HepG2 (cell line): ENCODE measurements at regions not wholly inside any gene's neighbourhood (a gene's known extent, or its start where the extent isn't known, plus 50 kb on each side); places are given as distances from the start of the nearest gene placed in this dataset.

ENCODE experiments used
- ATAC-seq: fragments of 200-7000 bp; cut with Tn5 transposase; 3 replicates; pipeline ENCODE4 v1.9.1; 2020; ENCODE audit warnings: mild to moderate bottlenecking, moderate library complexity
- BruUV-seq: library from RNA; stranded (reverse); fragments of 400-500 nt; replicated peaks from 2 replicates; lab custom pipeline; 2021; lab: Mats Ljungman, UMichigan
- CTCF ChIA-PET: fragments of 300-600 bp; formaldehyde crosslinking; extraction: SDS; loops from one replicate; lab custom pipeline; 2021; ENCODE audit warnings: low total read pairs, inconsistent platforms, low intra/inter-chr PET ratio; lab: Yijun Ruan, JAX
- POLR2A ChIA-PET: fragments of 350-600 bp; sonication (Branson Sonifier 250); formaldehyde crosslinking; loops from one replicate; lab custom pipeline; 2020; ENCODE audit warnings: antibody characterized with exemption, inconsistent platforms; lab: Yijun Ruan, JAX
- DNase-seq: peaks from one replicate; pipeline ENCODE4 v3.0.0-alpha.2; 2015; ENCODE audit warnings: low spot score
- FAIRE-seq: peaks from 3 replicates; lab custom pipeline; 2011; peaks lifted over from hg19 to GRCh38; lab: Jason Lieb, UNC
- H2AFZ ChIP-seq: one replicate; pipeline ENCODE4 v1.6.1; 2011; ENCODE audit warnings: low read length, inconsistent platforms
- H3K27ac ChIP-seq: fragments of 300-600 bp; 3 replicates; pipeline ENCODE4 v1.8.0; 2011; ENCODE audit warnings: mixed run types, mild to moderate bottlenecking, mixed read lengths, low read length, inconsistent platforms; ENCODE audit not compliant: insufficient read depth; ENCODE audit errors: extremely low read length
- H3K27me3 ChIP-seq, 2 experiments: fragments of 200-600 bp in 1 of 2; 2 replicates in 1 of 2; 3 replicates in 1 of 2; pipeline versions ENCODE4 v1.6.0 to v1.8.0; 2011; ENCODE audit warnings: low read length in 2 of 2, mild to moderate bottlenecking in 2 of 2, moderate library complexity in 2 of 2, inconsistent platforms in 1 of 2; ENCODE audit not compliant: insufficient read depth in 2 of 2, control insufficient read depth in 1 of 2
- H3K36me3 ChIP-seq, 2 experiments: fragments of 200-600 bp in 1 of 2; replicated peaks in 1 of 2; 2 replicates in 1 of 2; 3 replicates in 1 of 2; pipeline versions ENCODE4 v1.5.1 to v1.8.0; 2011; ENCODE audit warnings: low read length in 2 of 2, inconsistent platforms in 1 of 2; ENCODE audit not compliant: insufficient read depth in 2 of 2, control insufficient read depth in 1 of 2
- H3K4me1 ChIP-seq: 2 replicates; pipeline ENCODE4 v1.5.1; 2012; ENCODE audit warnings: low read length, inconsistent platforms; ENCODE audit not compliant: insufficient read depth
- H3K4me2 ChIP-seq: 2 replicates; pipeline ENCODE4 v1.6.0; 2011; ENCODE audit warnings: low read depth, low read length, inconsistent platforms
- H3K4me3 ChIP-seq, 3 experiments: fragments of 200-600 bp in 1 of 3; sonication (generic), shearing (Covaris generic) in 1 of 3; replicated peaks in 1 of 3; 2 replicates each; pipeline ENCODE4 v1.5.1; 2011 to 2016; ENCODE audit warnings: low read length in 3 of 3, inconsistent platforms in 2 of 3, low read depth in 2 of 3, mild to moderate bottlenecking in 2 of 3, control low read depth in 1 of 3, mixed read lengths in 1 of 3; ENCODE audit not compliant: insufficient read depth in 1 of 3
- H3K79me2 ChIP-seq: one replicate; pipeline ENCODE4 v1.6.1; 2011; ENCODE audit warnings: low read length, inconsistent platforms; ENCODE audit not compliant: insufficient read depth
- H3K9ac ChIP-seq: 2 replicates; pipeline ENCODE4 v1.6.0; 2011; ENCODE audit warnings: mild to moderate bottlenecking, low read depth, low read length, inconsistent platforms; ENCODE audit not compliant: insufficient read depth
- H3K9me3 ChIP-seq: 2 replicates; pipeline ENCODE4 v1.5.1; 2012; ENCODE audit warnings: mild to moderate bottlenecking, low read length
- H4K20me1 ChIP-seq: 2 replicates; pipeline ENCODE4 v1.6.0; 2011; ENCODE audit warnings: inconsistent platforms, mild to moderate bottlenecking, low read length, moderate library complexity; ENCODE audit not compliant: insufficient read depth
- ATM ChIP-seq: fragments of 450-650 bp; IDR thresholded peaks from 2 replicates; pipeline ENCODE4 v1.7.1; 2017; ENCODE audit warnings: mild to moderate bottlenecking, borderline replicate concordance
- DR1 ChIP-seq: sonication (generic); formaldehyde crosslinking; IDR thresholded peaks from 2 replicates; pipeline ENCODE4 v1.8.0; 2021; ENCODE audit warnings: mild to moderate bottlenecking, missing genetic modification reagents, inconsistent platforms
- FOSL1 ChIP-seq: sonication (generic); formaldehyde crosslinking; IDR thresholded peaks from 2 replicates; pipeline ENCODE4 v1.9.0; 2021; ENCODE audit warnings: missing genetic modification reagents, borderline replicate concordance
- FOSL2 ChIP-seq: sonication (generic); formaldehyde crosslinking; IDR thresholded peaks from 2 replicates; pipeline ENCODE4 v1.4.0; 2020; ENCODE audit warnings: missing genetic modification reagents
- FOXA3 ChIP-seq: IDR thresholded peaks from 2 replicates; pipeline ENCODE4 v1.6.1; 2016; ENCODE audit warnings: missing genetic modification reagents, missing compliant biosample characterization
- HMG20B ChIP-seq: conservative IDR thresholded peaks from 2 replicates; pipeline ENCODE4 v1.6.1; 2016; ENCODE audit warnings: missing genetic modification reagents, missing compliant biosample characterization
- ISL2 ChIP-seq: sonication (generic); formaldehyde crosslinking; IDR thresholded peaks from 2 replicates; pipeline ENCODE4 v1.5.0; 2020; ENCODE audit warnings: missing genetic modification reagents
- JUN ChIP-seq: sonication (generic); formaldehyde crosslinking; IDR thresholded peaks from 2 replicates; pipeline ENCODE4 v1.4.0; 2020; ENCODE audit warnings: mild to moderate bottlenecking, missing genetic modification reagents
- SAFB2 ChIP-seq: sonication (generic); formaldehyde crosslinking; IDR thresholded peaks from 2 replicates; pipeline ENCODE4 v1.5.1; 2020; ENCODE audit warnings: missing genetic modification reagents, low read depth, mild to moderate bottlenecking, borderline replicate concordance
- SALL1 ChIP-seq: sonication (generic); formaldehyde crosslinking; IDR thresholded peaks from 2 replicates; pipeline ENCODE4 v1.8.0; 2022; ENCODE audit warnings: mild to moderate bottlenecking, missing genetic modification reagents
- SALL2 ChIP-seq: sonication (generic); formaldehyde crosslinking; IDR thresholded peaks from 2 replicates; pipeline ENCODE4 v1.8.1; 2023; ENCODE audit warnings: mild to moderate bottlenecking, missing genetic modification reagents, inconsistent platforms
- SAP130 ChIP-seq: IDR thresholded peaks from 2 replicates; pipeline ENCODE4 v1.6.1; 2016; ENCODE audit warnings: low read depth
- SIN3B ChIP-seq: fragments of 150-350 bp; IDR thresholded peaks from 2 replicates; pipeline ENCODE4 v1.6.1; 2014; ENCODE audit warnings: low read length
- ZNF10 ChIP-seq: sonication (generic); formaldehyde crosslinking; IDR thresholded peaks from 2 replicates; pipeline ENCODE4 v1.4.0; 2020; ENCODE audit warnings: mild to moderate bottlenecking, low read depth, missing genetic modification reagents, borderline replicate concordance
- ZNF136 ChIP-seq: sonication (generic); formaldehyde crosslinking; IDR thresholded peaks from 2 replicates; pipeline ENCODE4 v1.8.1; 2022; ENCODE audit warnings: low read depth, mild to moderate bottlenecking, moderate library complexity, missing genetic modification reagents
- ZNF253 ChIP-seq: sonication (generic); formaldehyde crosslinking; IDR thresholded peaks from 2 replicates; pipeline ENCODE4 v1.8.0; 2022; ENCODE audit warnings: mild to moderate bottlenecking, missing genetic modification reagents, borderline replicate concordance
- ZNF383 ChIP-seq: sonication (generic); formaldehyde crosslinking; IDR thresholded peaks from 2 replicates; pipeline ENCODE4 v1.4.0; 2020; ENCODE audit warnings: missing genetic modification reagents, mild to moderate bottlenecking, borderline replicate concordance
- ZNF766 ChIP-seq: sonication (generic); formaldehyde crosslinking; IDR thresholded peaks from 2 replicates; pipeline ENCODE4 v1.5.0; 2020; ENCODE audit warnings: missing genetic modification reagents, borderline replicate concordance
- ZSCAN30 ChIP-seq: sonication (generic); formaldehyde crosslinking; IDR thresholded peaks from 2 replicates; pipeline ENCODE4 v1.5.0; 2020; ENCODE audit warnings: mild to moderate bottlenecking, missing genetic modification reagents
- ZSCAN31 ChIP-seq: sonication (generic); formaldehyde crosslinking; IDR thresholded peaks from 2 replicates; pipeline ENCODE4 v1.5.0; 2020; ENCODE audit warnings: low read depth, mild to moderate bottlenecking, missing genetic modification reagents
- WGBS: methylation state at CpG from one replicate; pipeline ENCODE4 v1.1.6; 2017; ENCODE audit warnings: low lambda C conversion rate; 5-methylcytosine and 5-hydroxymethylcytosine counted together
- in situ Hi-C: cut with HindIII; loops from 2 replicates; pipeline ENCODE4 v1.10.0; 2017; ENCODE audit warnings: low pct_unique_long_range_greater_than_20kb; ENCODE audit not compliant: extremely low pct_ligation_motif_present
- intact Hi-C: fragments of 100-400 bp; cut with micrococcal nuclease; formaldehyde crosslinking; loops from one replicate; pipeline ENCODE4 v1.10.0; 2022; ENCODE audit not compliant: unreplicated experiment
- TF ChIP-seq, protein P1 (sequence below), 2 experiments: fragments of 450-650 bp in 1 of 2; sonication (generic) in 1 of 2; formaldehyde crosslinking; IDR thresholded peaks; 2 replicates each; pipeline versions ENCODE4 v1.5.0 to v1.8.0; 2020 to 2022; ENCODE audit warnings: mild to moderate bottlenecking in 1 of 2, missing genetic modification reagents in 1 of 2

DNA sequence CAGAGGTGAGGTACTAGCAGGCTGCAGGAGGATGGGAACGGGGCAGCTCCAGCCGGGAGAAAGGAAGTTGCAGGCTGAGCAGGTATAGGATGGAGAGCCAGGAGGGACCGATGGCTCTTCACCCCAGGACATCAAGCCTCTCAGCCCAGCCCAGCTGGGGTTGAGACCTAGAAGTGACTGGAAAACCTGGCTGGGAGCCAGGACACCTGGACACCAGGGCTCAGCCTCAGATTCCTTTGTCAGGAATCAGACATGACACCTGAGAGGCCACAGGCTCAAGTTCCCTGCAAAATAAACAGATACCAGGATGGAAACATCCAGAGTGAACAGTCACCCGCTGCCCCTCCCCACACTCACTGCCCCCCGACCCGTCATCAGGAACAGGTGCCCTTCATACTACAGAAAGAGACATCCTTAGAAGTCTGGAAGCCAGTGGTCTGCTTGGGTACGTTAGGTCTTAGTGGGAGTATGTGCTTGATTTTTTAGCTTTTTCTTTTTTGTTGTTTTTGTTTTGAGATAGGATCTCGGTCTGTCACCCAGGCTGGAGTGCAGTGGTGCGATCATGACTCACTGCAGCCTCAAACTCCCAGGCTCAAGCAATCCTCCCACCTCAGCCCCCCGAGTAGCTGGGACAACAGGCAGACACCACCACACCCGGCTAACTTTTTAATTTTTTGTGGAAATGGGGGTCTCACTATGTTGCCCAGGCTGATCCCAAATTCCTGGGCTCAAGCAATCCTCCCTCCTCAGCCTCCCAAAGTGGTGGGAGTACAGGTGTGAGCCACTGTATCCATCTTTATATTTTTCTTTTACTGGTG is 74.5 kb upstream of the CALM2 start:
- H3K4me3 ChIP-seq, result no peak overlapping the region
- ChIA-PET POLR2A (no interaction called here), CTCF (no interaction called here)
- H3K36me3 ChIP-seq, result no peaks in the 10 kb centered on the region
- ATAC-seq (peak; percentile 39; the same call in 2 of the 3 replicates), DNase-seq (no peak), FAIRE-seq (no peak)
- in situ Hi-C loops, result no loop called here
- intact Hi-C loops, result no loop called here
- H4K20me1 ChIP-seq, result no peaks in the 10 kb centered on the region
- TF ChIP-seq ZSCAN31 (CRISPR knock-in tag) (no peak), SALL1 (CRISPR knock-in tag) (0 out of 2 replicates have a peak, but pooled peaks have one; percentile 9), ISL2 (no peak), ZNF10 (no peak), SAP130 (CRISPR knock-in tag) (0 out of 2 replicates have a peak, but pooled peaks have one; percentile 20), ZNF253 (CRISPR knock-in tag) (no peak), HMG20B (0 out of 2 replicates have a peak, but pooled peaks have one; percentile 17), ZNF766 (no peak), FOSL2 (peak; percentile 28; the same call in 1 of the 2 replicates)
- H3K27ac ChIP-seq, result no peak overlapping the region
- H3K4me1 ChIP-seq, result peaks cover 21% of the 10 kb centered on the region
- H3K9ac ChIP-seq, result no peak overlapping the region
- H3K9me3 ChIP-seq, result no peaks in the 10 kb centered on the region
- 11% methylated on average over 10 of the region's 11 CpGs for WGBS
- no peak overlapping the region; the same call in 1 of the 2 replicates for H3K4me2 ChIP-seq
- H3K27me3 ChIP-seq, result peaks cover 0 to 47% of the 10 kb centered on the region in 2 experiments; a peak in 3 of 5 replicates
- BruUV-seq, result no TSS peak
- no peak overlapping the region for H2AFZ ChIP-seq
- H3K79me2 ChIP-seq, result no peaks in the 10 kb centered on the region

DNA sequence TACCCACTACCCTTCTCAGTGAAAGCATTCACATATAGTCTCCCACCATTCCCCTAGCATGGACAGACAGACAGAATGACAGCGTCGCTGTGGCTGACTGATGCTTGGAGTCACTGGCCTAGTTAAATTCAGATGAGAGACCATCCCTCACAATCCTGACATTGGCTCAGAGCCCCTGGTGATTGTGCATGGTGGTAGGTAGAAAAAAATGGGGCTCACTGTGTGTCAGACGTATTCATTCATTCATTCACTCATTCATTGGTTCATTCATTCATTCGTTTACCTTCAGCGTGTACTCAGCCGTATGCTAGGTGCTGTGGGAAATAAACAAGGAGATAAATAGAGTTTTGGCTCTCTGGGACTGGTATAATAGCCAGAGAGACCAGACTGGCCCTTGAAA is 73.6 kb upstream of the CALM2 start:
- no peak overlapping the region for H3K4me3 ChIP-seq
- no peak overlapping the region for H3K27ac ChIP-seq
- intact Hi-C loops (no loop called here), in situ Hi-C loops (no loop called here)
- ChIA-PET POLR2A (no interaction called here), CTCF (no interaction called here)
- no peak for DNase-seq
- no peaks in the 10 kb centered on the region for H3K9me3 ChIP-seq
- peaks cover 21% of the 10 kb centered on the region for H3K4me1 ChIP-seq
- H3K79me2 ChIP-seq, result no peaks in the 10 kb centered on the region
- H3K27me3 ChIP-seq, result peaks cover 0 to 53% of the 10 kb centered on the region in 2 experiments; a peak in 3 of 5 replicates
- H3K36me3 ChIP-seq, result no peaks in the 10 kb centered on the region
- no peak overlapping the region for H3K9ac ChIP-seq
- no peaks in the 10 kb centered on the region for H4K20me1 ChIP-seq
- H2AFZ ChIP-seq, result no peak overlapping the region
- no TSS peak for BruUV-seq
- FAIRE-seq, result peak; percentile 34
- ATAC-seq, result no peak
- 70% methylated on average over 6 of the region's 6 CpGs for WGBS
- no peak overlapping the region for H3K4me2 ChIP-seq
- no peak for TF ChIP-seq DR1 (CRISPR knock-in tag)
- TF ChIP-seq SAFB2 (CRISPR knock-in tag), result no peak
- TF ChIP-seq FOSL1 (CRISPR knock-in tag), result no peak
- no peak for TF ChIP-seq ZSCAN30 (CRISPR knock-in tag)
- no peak for TF ChIP-seq FOXA3 (CRISPR knock-in tag)
- TF ChIP-seq ZNF383 (CRISPR knock-in tag), result no peak
- no peak for TF ChIP-seq JUN (CRISPR knock-in tag)
- TF ChIP-seq, protein P1, sequence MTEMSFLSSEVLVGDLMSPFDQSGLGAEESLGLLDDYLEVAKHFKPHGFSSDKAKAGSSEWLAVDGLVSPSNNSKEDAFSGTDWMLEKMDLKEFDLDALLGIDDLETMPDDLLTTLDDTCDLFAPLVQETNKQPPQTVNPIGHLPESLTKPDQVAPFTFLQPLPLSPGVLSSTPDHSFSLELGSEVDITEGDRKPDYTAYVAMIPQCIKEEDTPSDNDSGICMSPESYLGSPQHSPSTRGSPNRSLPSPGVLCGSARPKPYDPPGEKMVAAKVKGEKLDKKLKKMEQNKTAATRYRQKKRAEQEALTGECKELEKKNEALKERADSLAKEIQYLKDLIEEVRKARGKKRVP (CRISPR knock-in tag; IDR thresholded peaks at IDR 0.05), result no peak
- TF ChIP-seq SIN3B, result no peak
- no peak for TF ChIP-seq SALL2 (CRISPR knock-in tag)
- TF ChIP-seq ATM, result no peak
- no peak for TF ChIP-seq ZNF136 (CRISPR knock-in tag)
